H1 (cell line): ENCODE measurements at regions not wholly inside any gene's neighbourhood (a gene's known extent, or its start where the extent isn't known, plus 50 kb on each side); places are given as distances from the start of the nearest gene placed in this dataset.

Experiments used
- CTCF ChIA-PET: fragments of 300-600 bp; sonication (Branson Sonifier 250); formaldehyde crosslinking; loops from one replicate; lab custom pipeline; 2021; ENCODE audit not compliant: partially characterized antibody; lab: Charles Lee
- POLR2A ChIA-PET: fragments of 300-600 bp; sonication (Branson Sonifier 250); formaldehyde crosslinking; loops from one replicate; lab custom pipeline; 2021; ENCODE audit warnings: inconsistent platforms; ENCODE audit not compliant: partially characterized antibody; lab: Charles Lee
- DNase-seq, 2 experiments: peaks; one replicate each; pipeline versions ENCODE4 v3.0.0 to v3.0.0-alpha.2; 2010 to 2022; ENCODE audit warnings: low spot score in 2 of 2, low read depth in 1 of 2, mixed read lengths in 1 of 2
- FAIRE-seq: peaks from 2 replicates; lab custom pipeline; 2011; peaks lifted over from hg19 to GRCh38; lab: Jason Lieb, UNC
- H2AFZ ChIP-seq: 2 replicates; pipeline ENCODE4 v1.8.1; 2012; ENCODE audit warnings: low read length, inconsistent platforms
- H2AK5ac ChIP-seq: 2 replicates; pipeline ENCODE4 v1.6.1; 2013; ENCODE audit warnings: low read depth, low read length
- H2BK120ac ChIP-seq: replicated peaks from 2 replicates; pipeline ENCODE3; 2013; ENCODE audit warnings: low read depth, low read length, inconsistent platforms
- H2BK12ac ChIP-seq: 2 replicates; pipeline ENCODE4 v1.6.1; 2013; ENCODE audit warnings: low read depth, low read length
- H2BK15ac ChIP-seq: 2 replicates; pipeline ENCODE4 v1.6.1; 2013; ENCODE audit warnings: low read length
- H2BK20ac ChIP-seq: 2 replicates; pipeline ENCODE4 v1.6.1; 2013; ENCODE audit warnings: low read length
- H2BK5ac ChIP-seq: 2 replicates; pipeline ENCODE4 v1.6.1; 2013; ENCODE audit warnings: low read depth, low read length
- H3K14ac ChIP-seq: 2 replicates; pipeline ENCODE4 v1.6.1; 2013; ENCODE audit warnings: inconsistent platforms; ENCODE audit not compliant: insufficient read length
- H3K18ac ChIP-seq: 2 replicates; pipeline ENCODE4 v1.6.1; 2013; ENCODE audit warnings: low read length; ENCODE audit errors: extremely low read depth
- H3K23ac ChIP-seq: 2 replicates; pipeline ENCODE4 v1.6.1; 2013; ENCODE audit warnings: inconsistent platforms; ENCODE audit not compliant: insufficient read length
- H3K23me2 ChIP-seq: 2 replicates; pipeline ENCODE4 v1.6.1; 2013; ENCODE audit warnings: low read depth, low read length
- H3K27ac ChIP-seq: 2 replicates; pipeline ENCODE4 v1.6.1; 2011; ENCODE audit warnings: low read depth, low read length, inconsistent platforms
- H3K27me3 ChIP-seq, 4 experiments: replicated peaks in 1 of 4; 1 replicate in 1 of 4; 2 replicates in 3 of 4; pipeline versions ENCODE4 v1.6.1 to v1.8.1; 2011 to 2013; ENCODE audit warnings: low read length in 3 of 4, mild to moderate bottlenecking in 3 of 4, inconsistent platforms in 2 of 4, mixed read lengths in 2 of 4, moderate library complexity in 1 of 4; ENCODE audit not compliant: control insufficient read depth in 3 of 4, insufficient read depth in 3 of 4; ENCODE audit errors: extremely low read depth in 1 of 4
- H3K36me3 ChIP-seq, 4 experiments: 2 replicates each; pipeline versions ENCODE4 v1.6.1 to v1.8.1; 2011 to 2013; ENCODE audit warnings: mild to moderate bottlenecking in 4 of 4, low read length in 3 of 4, moderate library complexity in 2 of 4, control low read depth in 1 of 4, inconsistent platforms in 1 of 4; ENCODE audit not compliant: insufficient read depth in 4 of 4, control insufficient read depth in 2 of 4
- H3K4ac ChIP-seq: replicated peaks from 2 replicates; pipeline ENCODE3; 2013; ENCODE audit warnings: low read length, low read depth, mixed read lengths, inconsistent platforms; ENCODE audit not compliant: insufficient read length
- H3K4me1 ChIP-seq, 4 experiments: replicated peaks in 1 of 4; 1 replicate in 1 of 4; 2 replicates in 3 of 4; pipeline versions ENCODE4 v1.6.1 to v1.8.1; 2011 to 2013; ENCODE audit warnings: low read length in 3 of 4, inconsistent platforms in 2 of 4, mixed read lengths in 1 of 4; ENCODE audit not compliant: insufficient read depth in 4 of 4, control insufficient read depth in 3 of 4
- H3K4me2 ChIP-seq, 2 experiments: 2 replicates each; pipeline versions ENCODE4 v1.6.1 to v1.8.1; 2011 to 2013; ENCODE audit warnings: low read depth in 2 of 2, low read length in 2 of 2, control low read depth in 1 of 2, inconsistent platforms in 1 of 2, mild to moderate bottlenecking in 1 of 2; ENCODE audit not compliant: insufficient read depth in 1 of 2
- H3K4me3 ChIP-seq, 4 experiments: fragments of 200-600, 300-600 bp in 1 of 4; sonication (generic), shearing (Covaris generic), sonication (Bioruptor Twin) in 1 of 4; 2 replicates each; pipeline versions ENCODE4 v1.5.1 to v1.8.1; 2011 to 2016; ENCODE audit warnings: low read length in 4 of 4, low read depth in 3 of 4, control low read depth in 2 of 4, inconsistent platforms in 2 of 4, mild to moderate bottlenecking in 2 of 4, mixed read lengths in 1 of 4, moderate library complexity in 1 of 4; ENCODE audit not compliant: insufficient read depth in 2 of 4; ENCODE audit errors: extremely low read depth in 1 of 4
- H3K56ac ChIP-seq: replicated peaks from 2 replicates; pipeline ENCODE3; 2013; ENCODE audit warnings: low read depth, mild to moderate bottlenecking, mixed read lengths, low read length, inconsistent platforms; ENCODE audit not compliant: insufficient read length
- H3K79me1 ChIP-seq: 2 replicates; pipeline ENCODE4 v1.6.1; 2013; ENCODE audit warnings: low read depth, low read length, control low read depth
- H3K79me2 ChIP-seq, 2 experiments: 2 replicates each; pipeline versions ENCODE4 v1.6.1 to v1.8.1; 2012 to 2013; ENCODE audit warnings: low read length in 2 of 2, mild to moderate bottlenecking in 2 of 2, inconsistent platforms in 1 of 2; ENCODE audit not compliant: insufficient read depth in 2 of 2, control insufficient read depth in 1 of 2
- H3K9ac ChIP-seq, 4 experiments: replicated peaks in 1 of 4; 1 replicate in 1 of 4; 2 replicates in 3 of 4; pipeline versions ENCODE4 v1.6.1 to v1.8.1; 2011 to 2013; ENCODE audit warnings: low read depth in 3 of 4, low read length in 3 of 4, control low read depth in 2 of 4, mild to moderate bottlenecking in 2 of 4, moderate library complexity in 2 of 4, inconsistent platforms in 1 of 4; ENCODE audit errors: extremely low read depth in 1 of 4
- H3K9me3 ChIP-seq, 2 experiments: 2 replicates each; pipeline versions ENCODE4 v1.6.1 to v1.8.1; 2012 to 2013; ENCODE audit warnings: mild to moderate bottlenecking in 2 of 2, moderate library complexity in 2 of 2, control low read depth in 1 of 2, inconsistent platforms in 1 of 2, low read depth in 1 of 2, low read length in 1 of 2, mixed read lengths in 1 of 2; ENCODE audit not compliant: insufficient read depth in 2 of 2
- H4K20me1 ChIP-seq, 2 experiments: replicated peaks in 1 of 2; 2 replicates each; pipeline versions ENCODE3 to v1.8.1; 2011 to 2013; ENCODE audit warnings: inconsistent platforms in 2 of 2, low read length in 2 of 2, mild to moderate bottlenecking in 1 of 2; ENCODE audit not compliant: insufficient read depth in 2 of 2, control insufficient read depth in 1 of 2
- H4K5ac ChIP-seq: 2 replicates; pipeline ENCODE4 v1.6.1; 2013; ENCODE audit warnings: low read length, low read depth, mixed read lengths, inconsistent platforms; ENCODE audit not compliant: insufficient read length
- H4K8ac ChIP-seq: 2 replicates; pipeline ENCODE4 v1.8.0; 2013; ENCODE audit warnings: mild to moderate bottlenecking, moderate library complexity, low read length, inconsistent platforms; ENCODE audit not compliant: insufficient read depth; ENCODE audit errors: extremely low read depth
- H4K91ac ChIP-seq: replicated peaks from 2 replicates; pipeline ENCODE3; 2013; ENCODE audit warnings: low read length, mixed read lengths, inconsistent platforms; ENCODE audit not compliant: insufficient read length
- FOSL1 ChIP-seq: IDR thresholded peaks from 2 replicates; pipeline ENCODE4 v1.6.1; 2011; ENCODE audit warnings: mild to moderate bottlenecking, low read depth, low read length, moderate library complexity; ENCODE audit not compliant: insufficient read depth
- WGBS, 2 experiments: shearing (Covaris generic) in 1 of 2; methylation state at CpG; one replicate each; pipeline versions ENCODE4 v1.1.6 to v1.1.7; 2013 to 2015; ENCODE audit warnings: low lambda C conversion rate in 2 of 2, mixed read lengths in 2 of 2, inconsistent platforms in 1 of 2, low coverage in 1 of 2, missing lambda C conversion rate in 1 of 2; ENCODE audit not compliant: insufficient replicate concordance in 2 of 2, insufficient coverage in 1 of 2, insufficient read length in 1 of 2; ENCODE audit errors: extremely low coverage in 1 of 2, missing lambda C conversion rate in 1 of 2; 5-methylcytosine and 5-hydroxymethylcytosine counted together

DNA sequence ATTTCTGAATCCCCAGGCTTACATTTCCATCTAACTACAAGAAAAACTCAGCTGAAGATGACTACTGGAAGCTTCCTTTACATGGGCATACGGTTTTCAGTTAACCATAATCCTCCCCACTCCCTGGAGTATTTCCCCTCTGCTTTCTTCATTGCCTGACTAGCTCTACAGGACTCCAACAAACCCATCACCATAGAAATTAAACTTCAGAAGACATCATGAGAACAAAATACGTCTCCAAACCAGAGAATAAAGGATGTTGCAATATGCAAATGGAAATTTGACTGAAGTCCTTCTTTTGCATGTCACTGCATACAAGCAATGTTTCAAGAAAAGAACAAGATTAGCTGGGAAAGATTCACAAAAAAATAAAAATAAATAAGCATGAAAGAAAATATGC lies 170.2 kb upstream of the PCDH18 start:
- Histone ChIP-seq H4K5ac (no peak overlapping the region), H3K4me3 (no peak overlapping the region), H3K18ac (no peak overlapping the region), H3K9me3 (no peaks in the 10 kb centered on the region; a peak in 1 of 4 replicates), H2BK12ac (no peak overlapping the region), H3K4me1 (no peaks in the 10 kb centered on the region), H3K79me1 (no peaks in the 10 kb centered on the region), H2BK20ac (no peak overlapping the region), H2BK5ac (no peak overlapping the region), H3K27ac (no peak overlapping the region), H3K14ac (no peak overlapping the region), H2AFZ (no peak overlapping the region), H2AK5ac (no peak overlapping the region), H3K9ac (no peak overlapping the region), H3K56ac (no peak overlapping the region), H4K8ac (no peak overlapping the region), H3K79me2 (no peaks in the 10 kb centered on the region), H3K4me2 (no peak overlapping the region), H3K27me3 (no peaks in the 10 kb centered on the region), H2BK15ac (no peak overlapping the region), H3K23ac (no peak overlapping the region), H4K91ac (no peak overlapping the region), H3K23me2 (no peaks in the 10 kb centered on the region; the same call in 1 of the 2 replicates), H2BK120ac (no peak overlapping the region), H3K36me3 (no peaks in the 10 kb centered on the region), H3K4ac (no peak overlapping the region), H4K20me1 (no peaks in the 10 kb centered on the region)
- CTCF ChIA-PET: interaction anchor here (0.6 kb wide), 1 partner anchor 453 kb away, joined by 3 read pairs; no protein-coding TSS in a partner anchor
- DNase-seq (no peak), FAIRE-seq (no peak)
- POLR2A ChIA-PET: no interaction called here
- 82% methylated on average over 2 of the region's 2 CpGs; no CpG with 5 or more reads in 1 of the 2 experiments for WGBS, 2 experiments
- no peak for TF ChIP-seq FOSL1
